ENCODE measurements at regions not wholly inside any gene's neighbourhood (a gene's known extent, or its start where the extent isn't known, plus 50 kb on each side); places are given as distances from the start of the nearest gene placed in this dataset.

DNA sequence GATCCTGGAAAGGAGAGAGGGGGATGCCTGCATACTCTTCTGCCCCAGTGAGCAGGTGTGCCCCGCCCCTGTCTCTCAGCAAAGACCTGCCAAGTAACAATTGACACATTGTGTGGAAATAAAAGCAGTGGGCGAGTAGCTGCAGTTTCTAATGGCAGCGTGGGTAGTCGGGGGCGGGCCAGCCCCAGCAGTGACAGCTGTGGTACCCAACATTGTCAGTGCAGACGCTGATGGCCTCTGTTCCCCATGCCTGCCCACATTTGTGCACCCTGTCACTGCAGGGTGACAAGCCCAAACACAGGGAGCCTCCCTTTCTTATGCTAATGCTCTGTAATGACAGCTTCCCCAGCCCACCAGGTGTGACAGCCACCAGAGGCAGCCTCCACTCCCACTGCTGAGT, 491.7 kb downstream of the DHX35 start:
- no peak overlapping the region for H3K27ac ChIP-seq
- no peak for TF ChIP-seq CTCF (conservative IDR thresholded peaks at IDR 0.05)

GRCh38 chr20:39452583-39453340, 490.6 kb downstream of the DHX35 start:
- no peak for TF ChIP-seq CTCF (conservative IDR thresholded peaks at IDR 0.05)
- no peak overlapping the region for H3K27ac ChIP-seq

DNA sequence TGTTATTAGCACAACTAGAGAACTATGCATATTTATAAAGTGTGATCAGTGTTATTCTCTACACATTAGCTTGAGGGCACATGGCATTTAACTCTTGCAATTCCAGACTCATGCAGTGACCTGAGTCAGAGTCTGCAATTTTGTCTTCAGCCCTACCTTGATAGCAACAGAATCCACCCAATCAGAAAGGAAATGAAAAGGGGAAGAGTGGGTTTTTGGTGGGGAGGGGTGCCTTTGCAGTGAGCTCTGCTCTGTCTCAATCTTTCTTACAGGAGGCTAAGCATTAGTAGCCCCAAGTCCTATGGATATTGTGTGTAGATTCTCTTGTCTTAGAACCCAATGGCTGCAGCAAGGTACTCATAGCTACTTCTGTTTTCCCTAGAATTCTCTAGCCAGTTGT, 489.2 kb downstream of the DHX35 start:
- no peak overlapping the region for H3K27ac ChIP-seq
- TF ChIP-seq CTCF (conservative IDR thresholded peaks at IDR 0.05) = no peak

DNA sequence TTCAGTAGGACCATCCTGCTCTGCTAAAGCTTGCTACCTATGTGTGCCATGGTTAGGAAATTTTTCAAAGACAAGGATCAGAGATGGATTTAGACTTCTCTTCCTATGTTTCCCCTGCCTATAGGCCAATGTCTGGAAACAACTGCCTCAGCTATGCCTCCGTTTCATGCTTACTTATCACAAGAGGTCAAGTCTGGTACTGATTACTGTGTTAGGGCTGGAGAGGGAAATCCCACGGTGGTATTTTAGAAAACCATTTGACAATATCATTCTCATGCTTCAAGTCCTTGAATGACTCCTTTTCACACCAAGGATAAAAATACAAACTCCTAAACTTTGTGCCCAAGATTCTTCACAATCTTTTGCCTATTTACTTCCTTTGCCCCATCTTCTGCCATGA, 484.3 kb downstream of the DHX35 start:
- no peak overlapping the region for H3K27ac ChIP-seq
- TF ChIP-seq CTCF (conservative IDR thresholded peaks at IDR 0.05) = no peak

DNA sequence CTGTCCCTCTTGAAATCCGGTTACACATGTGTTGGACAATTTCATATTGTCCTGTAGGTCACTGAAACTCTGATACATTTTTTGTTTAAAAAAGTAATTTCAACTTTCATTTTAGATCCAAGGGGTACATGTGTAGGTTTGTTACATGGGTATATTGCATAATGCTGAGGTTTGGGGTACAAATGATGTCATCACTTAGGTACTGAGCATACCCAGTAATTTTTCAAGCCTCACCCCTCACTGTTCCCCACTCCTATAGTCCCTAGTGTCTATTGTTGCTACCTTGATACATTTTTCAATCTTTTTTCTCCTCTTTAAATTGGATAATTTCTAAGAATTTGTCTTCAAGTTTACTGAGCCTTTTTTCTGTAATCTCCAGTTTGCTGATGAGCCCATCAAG, 483.0 kb downstream of the DHX35 start:
- H3K27ac ChIP-seq = no peak overlapping the region
- TF ChIP-seq CTCF (conservative IDR thresholded peaks at IDR 0.05) = no peak

DNA sequence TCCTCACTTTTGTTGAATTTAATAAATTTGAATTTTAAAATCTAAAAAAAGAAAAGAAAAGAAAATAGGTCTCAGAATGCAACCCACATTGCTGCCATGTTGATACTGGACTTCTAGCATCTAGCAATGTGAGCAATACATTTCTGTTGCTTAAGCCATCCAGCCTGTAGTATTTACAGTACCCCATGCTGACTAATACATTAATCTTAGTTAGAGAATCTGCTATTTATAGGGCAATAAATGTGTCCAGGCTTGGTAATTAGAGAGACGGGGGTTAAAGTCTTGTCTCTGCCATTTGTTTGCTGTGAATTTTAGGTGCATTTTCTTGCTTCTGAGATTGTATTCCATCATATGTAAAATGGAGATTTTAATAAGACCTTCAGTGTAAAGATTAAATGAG, 471.3 kb downstream of the DHX35 start:
- no peak for TF ChIP-seq CTCF (conservative IDR thresholded peaks at IDR 0.05)
- no peak overlapping the region for H3K27ac ChIP-seq

DNA sequence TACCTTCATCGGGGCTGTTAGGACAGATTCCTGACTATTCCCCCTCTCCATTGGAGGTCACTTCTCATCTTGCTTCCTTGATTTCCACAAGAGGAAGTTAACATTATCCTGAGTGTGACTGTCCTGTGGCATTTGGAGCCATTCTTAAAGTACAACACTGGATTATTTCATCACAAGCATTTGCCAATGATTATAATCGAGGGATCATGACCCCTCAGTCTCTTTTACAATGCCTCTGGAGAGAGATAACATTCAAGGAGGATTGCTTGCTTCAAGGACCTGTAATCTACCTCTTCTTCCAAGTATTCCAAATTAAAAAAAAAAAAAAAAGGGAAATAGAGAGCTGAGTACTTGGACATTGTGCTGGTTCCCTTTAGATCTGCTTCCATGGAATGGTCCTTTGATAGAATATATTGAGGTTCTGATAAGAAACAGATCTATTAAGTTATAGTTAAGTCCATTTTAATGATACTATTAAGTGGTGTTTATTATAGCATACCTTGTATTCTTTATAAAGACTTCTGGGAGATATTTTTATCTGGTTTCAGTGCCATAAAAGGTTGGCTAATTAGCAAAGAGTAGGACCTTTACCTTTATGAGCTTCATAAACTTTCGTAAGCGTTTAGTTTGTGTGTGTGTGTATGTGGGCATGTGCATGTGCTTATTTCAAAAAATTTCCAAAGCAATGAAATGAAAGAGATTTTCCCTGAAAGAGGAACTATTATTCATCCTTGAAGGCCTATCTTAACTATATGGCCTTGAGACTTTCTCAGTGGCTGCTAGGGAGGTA, 469.1 kb downstream of the DHX35 start:
- no peak for TF ChIP-seq CTCF (conservative IDR thresholded peaks at IDR 0.05)
- no peak overlapping the region for H3K27ac ChIP-seq

Measured in VCaP (cell line).